Loucy (cell line): ENCODE measurements at regions not wholly inside any gene's neighbourhood (a gene's known extent, or its start where the extent isn't known, plus 50 kb on each side); places are given as distances from the start of the nearest gene placed in this dataset.

Source experiments
- H2AFZ ChIP-seq: fragments of 200-600 bp; sonication (generic); 2 replicates; pipeline ENCODE4 v1.6.0; 2016; ENCODE audit warnings: antibody characterized with exemption, mild to moderate bottlenecking, low read length, moderate library complexity
- H3F3A ChIP-seq: fragments of 200-600 bp; 2 replicates; pipeline ENCODE4 v1.6.0; 2016; ENCODE audit warnings: antibody characterized with exemption, low read depth, mild to moderate bottlenecking
- H3K27me3 ChIP-seq: fragments of 200-600 bp; sonication (generic); 2 replicates; pipeline ENCODE4 v1.6.1; 2014; ENCODE audit warnings: low read length, mild to moderate bottlenecking; ENCODE audit not compliant: insufficient read depth, poor library complexity, severe bottlenecking
- H3K36me3 ChIP-seq: fragments of 200-600 bp; sonication (generic); 2 replicates; pipeline ENCODE4 v1.6.1; 2016; ENCODE audit warnings: low read length; ENCODE audit not compliant: insufficient read depth
- H3K4me1 ChIP-seq: fragments of 200-600 bp; sonication (generic); 2 replicates; pipeline ENCODE4 v1.5.1; 2014; ENCODE audit warnings: low read length, mild to moderate bottlenecking; ENCODE audit not compliant: insufficient read depth, poor library complexity, severe bottlenecking
- H3K4me2 ChIP-seq: fragments of 200-600 bp; sonication (generic); 2 replicates; pipeline ENCODE4 v1.6.0; 2014; ENCODE audit warnings: antibody characterized with exemption, low read length, low read depth, mild to moderate bottlenecking; ENCODE audit not compliant: poor library complexity, severe bottlenecking
- H3K4me3 ChIP-seq: fragments of 200-600 bp; sonication (generic); 2 replicates; pipeline ENCODE4 v1.5.1; 2014; ENCODE audit warnings: low read length, mild to moderate bottlenecking, mixed read lengths; ENCODE audit not compliant: poor library complexity, severe bottlenecking
- H3K79me2 ChIP-seq: fragments of 200-600 bp; sonication (generic); 2 replicates; pipeline ENCODE4 v1.6.1; 2014; ENCODE audit warnings: low read length; ENCODE audit not compliant: insufficient read depth
- H3K9ac ChIP-seq: fragments of 200-600 bp; sonication (generic); 2 replicates; pipeline ENCODE4 v1.6.0; 2014; ENCODE audit warnings: mild to moderate bottlenecking, low read depth, low read length, moderate library complexity; ENCODE audit not compliant: poor library complexity, severe bottlenecking
- H3K9me2 ChIP-seq: fragments of 200-600 bp; sonication (generic); replicated peaks from 2 replicates; pipeline ENCODE4 v1.6.1; 2016; ENCODE audit warnings: low read depth, low read length, mixed read lengths
- H3K9me3 ChIP-seq: fragments of 200-600 bp; sonication (generic); 2 replicates; pipeline ENCODE4 v1.6.1; 2014; ENCODE audit warnings: mild to moderate bottlenecking, antibody characterized with exemption, low read length, low read depth; ENCODE audit not compliant: insufficient read depth
- H4K20me1 ChIP-seq: fragments of 200-600 bp; sonication (generic); 2 replicates; pipeline ENCODE4 v1.6.0; 2014; ENCODE audit warnings: antibody characterized with exemption, low read length, mild to moderate bottlenecking; ENCODE audit not compliant: insufficient read depth, poor library complexity, severe bottlenecking
- CTCF ChIP-seq: fragments of 200-600 bp; sonication (generic); conservative IDR thresholded peaks from 2 replicates; pipeline ENCODE4 v1.5.1; 2014; ENCODE audit warnings: mild to moderate bottlenecking, antibody characterized with exemption, low read length
- EZH2phosphoT487 ChIP-seq: fragments of 200-600 bp; IDR thresholded peaks from 2 replicates; pipeline ENCODE4 v1.6.1; 2018; ENCODE audit warnings: antibody characterized with exemption, mild to moderate bottlenecking, moderate library complexity, borderline replicate concordance

DNA sequence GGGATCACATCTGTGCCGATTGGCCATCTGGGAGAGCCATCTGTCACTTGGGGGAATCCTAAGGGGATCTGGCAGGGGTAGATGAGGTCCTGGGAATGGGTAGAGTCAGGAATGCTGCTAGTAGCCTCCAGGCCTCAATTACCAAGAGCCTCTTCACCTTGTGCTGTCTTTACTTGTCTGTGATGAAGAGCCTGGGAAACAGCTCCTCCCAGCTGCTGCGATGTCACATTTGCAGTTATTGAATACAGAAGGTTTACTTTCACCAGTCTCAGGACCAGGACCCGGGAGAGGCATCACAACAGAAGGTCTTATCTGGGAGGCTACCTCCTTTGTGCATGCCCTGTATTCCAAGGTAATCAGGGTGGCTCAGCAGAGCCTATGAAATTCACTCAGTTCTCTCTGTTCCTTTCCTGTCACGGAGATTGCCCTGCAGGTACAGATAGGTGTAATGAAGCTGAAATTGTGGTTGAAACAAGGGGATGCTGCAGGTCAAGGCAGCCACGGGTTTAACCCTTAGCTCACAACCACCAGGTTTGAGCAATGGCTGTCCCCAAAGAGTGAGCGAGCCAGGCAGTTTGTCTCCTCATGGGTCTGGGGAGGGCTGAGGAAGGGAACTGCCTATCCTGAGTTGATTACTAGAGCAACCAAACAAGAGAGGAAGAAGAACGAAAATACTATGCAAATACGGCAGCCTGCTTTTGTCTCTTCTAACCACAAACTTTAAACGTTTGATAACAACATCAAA, 298.9 kb upstream of the RORA start:
- H3K79me2 ChIP-seq = no peaks in the 10 kb centered on the region
- H3K9me3 ChIP-seq = no peaks in the 10 kb centered on the region
- no peaks in the 10 kb centered on the region for H4K20me1 ChIP-seq
- no peak overlapping the region for H3K4me2 ChIP-seq
- H3F3A ChIP-seq = no peaks in the 10 kb centered on the region
- no peaks in the 10 kb centered on the region for H3K9me2 ChIP-seq
- no peak overlapping the region for H3K4me3 ChIP-seq
- peaks cover 10% of the 10 kb centered on the region for H3K4me1 ChIP-seq
- H2AFZ ChIP-seq = no peak overlapping the region
- no peak for TF ChIP-seq EZH2phosphoT487
- no peak for TF ChIP-seq CTCF
- no peaks in the 10 kb centered on the region for H3K27me3 ChIP-seq
- no peaks in the 10 kb centered on the region for H3K36me3 ChIP-seq
- no peak overlapping the region for H3K9ac ChIP-seq

DNA sequence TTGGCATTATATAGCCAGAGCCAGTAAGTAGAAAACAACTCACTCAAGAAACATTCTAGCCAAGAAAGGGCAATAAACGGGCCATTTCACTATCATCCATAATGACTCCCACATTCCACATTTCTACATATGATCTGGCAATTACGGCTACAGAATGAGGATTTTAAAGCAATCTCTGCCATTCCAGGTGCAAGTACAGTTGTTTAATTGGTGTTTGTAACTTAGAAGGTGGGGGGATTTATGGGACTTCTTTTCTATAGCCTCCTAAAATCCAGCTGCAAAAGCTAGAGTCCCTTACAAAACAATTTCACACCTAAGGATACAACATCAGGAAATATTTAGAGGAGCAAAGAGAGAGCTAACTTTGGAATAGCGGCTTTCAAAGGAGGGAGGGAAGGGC, 295.4 kb upstream of the RORA start:
- no peaks in the 10 kb centered on the region for H3K36me3 ChIP-seq
- TF ChIP-seq EZH2phosphoT487 (no peak), CTCF (no peak)
- no peaks in the 10 kb centered on the region for H3F3A ChIP-seq
- no peaks in the 10 kb centered on the region for H3K9me2 ChIP-seq
- no peak overlapping the region for H2AFZ ChIP-seq
- H3K4me2 ChIP-seq = peak overlapping the region; percentile 49
- no peaks in the 10 kb centered on the region for H3K9me3 ChIP-seq
- no peaks in the 10 kb centered on the region for H4K20me1 ChIP-seq
- peaks cover 10% of the 10 kb centered on the region for H3K4me1 ChIP-seq
- no peaks in the 10 kb centered on the region for H3K79me2 ChIP-seq
- H3K9ac ChIP-seq = no peak overlapping the region
- no peaks in the 10 kb centered on the region for H3K27me3 ChIP-seq
- peak overlapping the region; percentile 21 for H3K4me3 ChIP-seq

DNA sequence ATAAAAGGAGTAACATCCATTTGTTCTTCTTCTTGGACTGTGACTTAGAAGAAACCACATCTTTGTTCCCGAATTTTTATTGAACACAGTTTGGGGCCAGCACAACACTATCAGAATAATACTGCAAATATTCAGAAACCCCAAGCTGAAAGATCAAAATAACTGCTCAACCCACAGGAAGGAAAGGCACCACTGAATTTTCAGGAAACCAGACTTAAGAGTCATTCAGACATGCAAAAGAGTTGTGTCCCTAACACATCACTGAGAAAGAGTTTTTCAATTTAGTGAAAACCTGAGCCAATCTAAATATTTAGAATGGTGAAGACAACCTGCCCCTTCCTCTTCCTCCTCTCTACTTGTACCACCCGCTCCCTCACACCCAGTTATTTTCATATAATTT, 295.0 kb upstream of the RORA start:
- Histone ChIP-seq H3K4me2 (peak overlapping the region; percentile 49), H3K4me3 (peak overlapping the region; percentile 21), H3K36me3 (no peaks in the 10 kb centered on the region), H2AFZ (no peak overlapping the region), H3K9me3 (no peaks in the 10 kb centered on the region), H4K20me1 (no peaks in the 10 kb centered on the region), H3F3A (no peaks in the 10 kb centered on the region), H3K9me2 (no peaks in the 10 kb centered on the region), H3K9ac (no peak overlapping the region), H3K27me3 (no peaks in the 10 kb centered on the region), H3K4me1 (peaks cover 10% of the 10 kb centered on the region), H3K79me2 (no peaks in the 10 kb centered on the region)
- no peak for TF ChIP-seq CTCF
